ENCODE measurements at regions not wholly inside any gene's neighbourhood (a gene's known extent, or its start where the extent isn't known, plus 50 kb on each side); places are given as distances from the start of the nearest gene placed in this dataset.

GRCh38 chr9:6144947-6145346 is 70.7 kb upstream of the IL33 start (continued):
- TF ChIP-seq CHD7 (IDR thresholded peaks at IDR 0.05; ENCODE audit: insufficient replicate concordance, low read length) (no peak), BCL11A (IDR thresholded peaks at IDR 0.05; ENCODE audit: low read depth in 2 of 2, low read length in 2 of 2) (no peak), GABPA (IDR thresholded peaks at IDR 0.05; ENCODE audit: borderline replicate concordance, insufficient read depth, low read length) (no peak), MAX (IDR thresholded peaks at IDR 0.05) (no peak), TBP (IDR thresholded peaks at IDR 0.05; ENCODE audit: low read depth, low read length) (no peak), TAF7 (optimal IDR thresholded peaks at IDR 0.05; ENCODE audit: borderline replicate concordance, low read depth, low read length) (no peak), CTBP2 (IDR thresholded peaks at IDR 0.05; ENCODE audit: borderline replicate concordance, insufficient read depth, insufficient read length, low read length) (no peak), KDM4A (IDR thresholded peaks at IDR 0.05; ENCODE audit: low read depth, low read length, severe bottlenecking) (no peak), SP2 (IDR thresholded peaks at IDR 0.05; ENCODE audit: low read length) (no peak)

Measured in H1 (cell line).